Colonic mucosa (tissue), 4 donors: ENCODE measurements at regions not wholly inside any gene's neighbourhood (a gene's known extent, or its start where the extent isn't known, plus 50 kb on each side); places are given as distances from the start of the nearest gene placed in this dataset.

ENCODE experiments used
- DNase-seq: peaks from one replicate; pipeline ENCODE4 v3.0.0-alpha.2; 2020
- H3K27ac ChIP-seq: fragments of 200-600 bp; one replicate; pipeline ENCODE4 v1.8.0; 2021
- H3K27me3 ChIP-seq: fragments of 200-600 bp; one replicate; pipeline ENCODE4 v1.8.0; 2021
- H3K36me3 ChIP-seq: fragments of 200-600 bp; one replicate; pipeline ENCODE4 v1.8.0; 2021
- H3K4me1 ChIP-seq: fragments of 200-600 bp; one replicate; pipeline ENCODE4 v1.8.0; 2021; ENCODE audit warnings: mild to moderate bottlenecking
- H3K4me3 ChIP-seq: fragments of 200-600 bp; one replicate; pipeline ENCODE4 v1.8.0; 2021
- H3K9ac ChIP-seq, 2 donors: one replicate each; pipeline ENCODE4 v1.7.0; 2013; ENCODE audit warnings: control low read depth in 2 of 2, low read depth in 2 of 2, low read length in 2 of 2
- H3K9me3 ChIP-seq: fragments of 200-600 bp; one replicate; pipeline ENCODE4 v1.8.0; 2021
- intact Hi-C: fragments of 100-400 bp; cut with DNase I; formaldehyde crosslinking; loops from one replicate; pipeline ENCODE4 v1.14.1; 2022
- TF ChIP-seq, protein P1 (sequence below): fragments of 200-600 bp; IDR thresholded peaks from one replicate; pipeline ENCODE4 v1.8.0; 2022; ENCODE audit warnings: antibody characterized with exemption, mild to moderate bottlenecking
- donor health status: healthy.
- donor health status: DM: no; HTN: no; CAD: no.
- donor health status: DM: no; HTN: no; CAD: no.

DNA sequence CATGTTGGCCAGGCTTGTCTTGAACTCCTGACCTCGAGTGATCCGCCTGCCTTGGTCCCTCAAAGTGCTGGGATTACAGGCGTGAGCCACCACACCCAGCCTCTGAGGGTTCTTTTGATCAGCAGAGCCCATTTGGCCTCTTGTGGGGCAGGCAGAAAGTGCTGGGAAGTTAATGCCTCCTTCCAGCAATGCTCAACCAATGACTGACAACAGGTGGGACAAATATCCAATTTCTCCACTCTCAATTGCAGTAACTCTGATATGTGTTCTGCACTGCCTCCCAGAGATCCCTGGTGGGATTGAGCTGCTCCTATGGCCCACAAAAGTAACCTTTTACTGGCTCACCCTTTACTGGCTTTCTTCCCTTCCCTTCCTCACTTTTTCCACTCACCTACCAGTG, 79.9 kb upstream of the APC start:
- Histone ChIP-seq H3K27ac (no peak overlapping the region), H3K36me3 (no peaks in the 10 kb centered on the region), H3K9me3 (no peaks in the 10 kb centered on the region), H3K4me3 (no peak overlapping the region), H3K4me1 (no peaks in the 10 kb centered on the region), H3K27me3 (no peaks in the 10 kb centered on the region), H3K9ac (no peak overlapping the region)
- intact Hi-C loops, result no loop called here
- TF ChIP-seq, protein P1, sequence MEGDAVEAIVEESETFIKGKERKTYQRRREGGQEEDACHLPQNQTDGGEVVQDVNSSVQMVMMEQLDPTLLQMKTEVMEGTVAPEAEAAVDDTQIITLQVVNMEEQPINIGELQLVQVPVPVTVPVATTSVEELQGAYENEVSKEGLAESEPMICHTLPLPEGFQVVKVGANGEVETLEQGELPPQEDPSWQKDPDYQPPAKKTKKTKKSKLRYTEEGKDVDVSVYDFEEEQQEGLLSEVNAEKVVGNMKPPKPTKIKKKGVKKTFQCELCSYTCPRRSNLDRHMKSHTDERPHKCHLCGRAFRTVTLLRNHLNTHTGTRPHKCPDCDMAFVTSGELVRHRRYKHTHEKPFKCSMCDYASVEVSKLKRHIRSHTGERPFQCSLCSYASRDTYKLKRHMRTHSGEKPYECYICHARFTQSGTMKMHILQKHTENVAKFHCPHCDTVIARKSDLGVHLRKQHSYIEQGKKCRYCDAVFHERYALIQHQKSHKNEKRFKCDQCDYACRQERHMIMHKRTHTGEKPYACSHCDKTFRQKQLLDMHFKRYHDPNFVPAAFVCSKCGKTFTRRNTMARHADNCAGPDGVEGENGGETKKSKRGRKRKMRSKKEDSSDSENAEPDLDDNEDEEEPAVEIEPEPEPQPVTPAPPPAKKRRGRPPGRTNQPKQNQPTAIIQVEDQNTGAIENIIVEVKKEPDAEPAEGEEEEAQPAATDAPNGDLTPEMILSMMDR, result no peak
- no peak for DNase-seq

DNA sequence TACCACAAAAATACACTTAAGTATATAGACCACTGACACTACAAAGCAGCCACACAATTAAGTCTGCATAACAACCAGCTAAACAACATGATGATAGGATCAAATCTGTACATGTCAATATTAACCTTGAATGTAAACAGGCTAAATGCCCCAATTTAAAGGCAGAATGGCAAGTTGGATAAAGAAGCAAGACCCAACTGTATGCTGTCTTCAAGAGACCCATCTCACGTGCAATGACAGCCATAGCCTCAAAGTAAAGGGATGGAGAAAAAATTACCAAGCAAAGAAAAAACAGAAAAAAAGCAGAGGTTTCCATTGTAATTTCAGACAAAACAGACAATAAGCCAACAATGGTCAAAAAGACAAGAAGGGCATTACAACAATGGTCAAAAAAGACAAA, 77.3 kb upstream of the APC start:
- Histone ChIP-seq H3K4me3 (no peak overlapping the region), H3K27ac (no peak overlapping the region), H3K27me3 (no peaks in the 10 kb centered on the region), H3K9ac (no peak overlapping the region), H3K4me1 (no peaks in the 10 kb centered on the region), H3K36me3 (no peaks in the 10 kb centered on the region), H3K9me3 (no peaks in the 10 kb centered on the region)
- intact Hi-C loops, result no loop called here
- TF ChIP-seq, protein P1, result no peak
- DNase-seq, result no peak

- no peak for DNase-seq
- H3K27ac ChIP-seq, result no peak overlapping the region
- H3K9me3 ChIP-seq, result no peaks in the 10 kb centered on the region
- H3K27me3 ChIP-seq, result no peaks in the 10 kb centered on the region
- H3K36me3 ChIP-seq, result no peaks in the 10 kb centered on the region
- intact Hi-C loops, result no loop called here
- no peaks in the 10 kb centered on the region for H3K4me1 ChIP-seq
- no peak overlapping the region for H3K9ac ChIP-seq
- TF ChIP-seq, protein P1, result no peak
- no peak overlapping the region for H3K4me3 ChIP-seq
Measured at GRCh38 chr5:112663146-112663545, 74.5 kb upstream of the APC start.

DNA sequence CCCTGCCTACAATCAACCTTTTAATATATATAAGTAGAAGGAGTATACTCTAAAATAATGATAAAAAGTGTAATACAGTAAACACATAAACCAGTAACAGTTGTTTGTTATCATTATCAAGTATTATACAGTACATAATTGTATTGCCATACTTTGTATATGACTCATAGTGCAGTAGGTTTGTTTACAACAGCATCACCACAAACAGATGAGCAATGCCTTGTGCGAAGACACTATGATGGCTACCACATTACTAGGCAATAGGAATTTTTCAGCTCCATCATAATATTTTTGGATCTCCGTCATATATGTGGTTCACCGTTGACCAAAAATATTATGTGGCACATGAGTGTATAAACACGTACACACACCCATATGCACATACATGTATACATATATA, 69.7 kb upstream of the APC start:
- TF ChIP-seq, protein P1, result no peak
- intact Hi-C loops, result no loop called here
- Histone ChIP-seq H3K4me3 (no peak overlapping the region), H3K4me1 (no peaks in the 10 kb centered on the region), H3K9me3 (no peaks in the 10 kb centered on the region), H3K36me3 (no peaks in the 10 kb centered on the region), H3K27ac (no peak overlapping the region), H3K27me3 (no peaks in the 10 kb centered on the region), H3K9ac (no peak overlapping the region)
- DNase-seq, result no peak

DNA sequence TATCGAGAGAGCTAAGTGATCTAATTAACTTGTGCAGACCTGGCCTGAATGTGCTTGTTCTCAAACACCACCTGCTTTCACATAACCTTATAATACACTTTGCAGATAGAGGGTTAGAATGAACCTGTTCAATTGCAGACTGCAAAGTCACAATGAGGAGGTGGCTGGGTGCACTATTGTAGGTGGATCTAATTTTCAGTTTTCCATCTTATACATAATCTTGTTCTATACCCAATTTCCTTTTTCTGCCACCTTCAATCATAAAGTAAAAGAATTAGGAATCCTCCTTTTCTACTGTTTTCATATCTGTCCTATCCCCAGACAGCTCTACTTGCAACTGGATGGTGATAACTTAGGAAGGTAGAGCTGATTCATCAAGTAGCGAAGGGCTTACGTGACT, 68.8 kb upstream of the APC start:
- Histone ChIP-seq H3K9ac (no peak overlapping the region), H3K4me1 (no peaks in the 10 kb centered on the region), H3K9me3 (no peaks in the 10 kb centered on the region), H3K4me3 (no peak overlapping the region), H3K27ac (no peak overlapping the region), H3K36me3 (no peaks in the 10 kb centered on the region), H3K27me3 (no peaks in the 10 kb centered on the region)
- intact Hi-C loops, result no loop called here
- no peak for DNase-seq
- TF ChIP-seq, protein P1, result no peak
